Activated T-cell treated with anti-CD3 and anti-CD28 coated beads, Interleukin-2, amount 50 U/mL, for 72 hours (primary cell): ENCODE measurements at regions not wholly inside any gene's neighbourhood (a gene's known extent, or its start where the extent isn't known, plus 50 kb on each side); places are given as distances from the start of the nearest gene placed in this dataset.

Experiments used
- ATAC-seq, 2 donors: fragments of 150-1000 bp; cut with Tn5 transposase; replicated peaks in 1 of 2; 2 replicates each; pipeline ENCODE4 v1.10.0; 2021; ENCODE audit warnings: moderate library complexity in 2 of 2, mild to moderate bottlenecking in 1 of 2
- DNase-seq, 2 donors: peaks; one replicate each; pipeline ENCODE4 v3.0.0; 2021 to 2022; ENCODE audit warnings: mixed read lengths in 1 of 2
- H3K27ac Mint-ChIP-seq: one replicate; pipeline ENCODE4 v1.8.0; 2022; ENCODE audit warnings: mild to moderate bottlenecking, moderate library complexity, mixed read lengths
- H3K27me3 Mint-ChIP-seq: one replicate; pipeline ENCODE4 v1.8.0; 2022; ENCODE audit warnings: low read depth, mixed read lengths
- H3K36me3 Mint-ChIP-seq, 2 donors: one replicate each; pipeline ENCODE4 v1.8.0; 2022; ENCODE audit warnings: mixed read lengths in 2 of 2, mild to moderate bottlenecking in 1 of 2; ENCODE audit not compliant: insufficient read depth in 2 of 2
- H3K4me1 Mint-ChIP-seq: one replicate; pipeline ENCODE4 v1.8.0; 2022; ENCODE audit warnings: low read depth, mixed read lengths
- H3K4me3 Mint-ChIP-seq, 2 donors: one replicate each; pipeline ENCODE4 v1.8.0; 2022; ENCODE audit warnings: mild to moderate bottlenecking in 2 of 2, mixed read lengths in 2 of 2, moderate library complexity in 2 of 2
- H3K9me3 Mint-ChIP-seq, 2 donors: one replicate each; pipeline ENCODE4 v1.8.0; 2022; ENCODE audit warnings: mixed read lengths in 2 of 2

DNA sequence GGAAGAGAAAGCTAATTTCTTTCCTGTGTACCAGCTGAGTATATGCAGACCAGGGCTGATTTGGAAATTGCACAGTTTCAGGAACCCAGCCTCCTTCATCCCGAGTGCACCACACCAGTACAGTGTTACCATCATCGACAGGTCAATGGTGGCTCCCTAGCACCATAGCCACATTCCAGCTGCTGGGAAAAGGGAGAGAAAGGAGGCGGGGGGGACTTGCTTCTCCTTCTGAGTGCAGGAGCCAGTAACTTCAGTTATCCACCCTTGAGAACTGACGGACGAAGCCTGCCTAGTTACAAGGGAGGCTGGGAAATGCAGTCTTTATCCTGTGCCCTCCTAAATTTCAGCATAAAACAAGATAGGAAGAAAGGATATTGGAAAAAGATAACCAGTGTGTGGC lies 129.7 kb upstream of the PRICKLE2 start:
- Mint-ChIP-seq H3K4me1 (peaks cover 4% of the 10 kb centered on the region), H3K4me3 (peak overlapping the region in 1 of 2 donors; percentile 40), H3K27me3 (no peaks in the 10 kb centered on the region), H3K27ac (no peak overlapping the region), H3K9me3 (no peaks in the 10 kb centered on the region), H3K36me3 (no peaks in the 10 kb centered on the region)
- DNase-seq: no peak
- no peak for ATAC-seq

GRCh38 chr3:64354221-64354620 lies 129.0 kb upstream of the PRICKLE2 start:
- no peak overlapping the region for H3K27ac Mint-ChIP-seq
- H3K27me3 Mint-ChIP-seq: no peaks in the 10 kb centered on the region
- H3K4me1 Mint-ChIP-seq: peaks cover 4% of the 10 kb centered on the region
- no peaks in the 10 kb centered on the region for H3K36me3 Mint-ChIP-seq
- ATAC-seq (no peak), DNase-seq (no peak)
- H3K9me3 Mint-ChIP-seq: no peaks in the 10 kb centered on the region
- H3K4me3 Mint-ChIP-seq: no peak overlapping the region

DNA sequence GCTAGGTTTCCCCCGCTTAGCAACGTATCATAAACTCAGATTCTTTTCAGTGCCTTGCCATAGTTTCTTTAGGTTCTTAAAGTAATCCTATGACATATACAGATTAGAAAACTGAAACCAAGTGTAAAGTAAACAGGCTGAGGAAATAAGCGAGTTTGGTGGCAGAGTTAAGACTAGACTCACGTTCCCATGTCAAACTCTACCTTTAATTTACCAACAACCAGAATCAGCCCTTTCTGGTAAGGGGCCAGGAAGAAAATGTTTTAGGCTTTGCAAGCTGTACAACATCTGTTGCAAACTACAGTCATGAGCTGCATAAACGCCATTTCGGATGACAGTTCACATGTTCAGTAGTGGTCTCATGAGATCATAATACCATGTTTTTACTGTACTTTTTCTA lies 128.0 kb upstream of the PRICKLE2 start:
- Mint-ChIP-seq H3K36me3 (no peaks in the 10 kb centered on the region), H3K4me1 (peaks cover 4% of the 10 kb centered on the region), H3K27me3 (no peaks in the 10 kb centered on the region), H3K4me3 (no peak overlapping the region), H3K27ac (no peak overlapping the region), H3K9me3 (no peaks in the 10 kb centered on the region)
- DNase-seq (no peak), ATAC-seq (no peak)

GRCh38 chr3:64352639-64352992 lies 127.3 kb upstream of the PRICKLE2 start:
- no peak for ATAC-seq
- H3K4me1 Mint-ChIP-seq: peaks cover 4% of the 10 kb centered on the region
- no peaks in the 10 kb centered on the region for H3K9me3 Mint-ChIP-seq
- H3K27me3 Mint-ChIP-seq: no peaks in the 10 kb centered on the region
- no peak overlapping the region for H3K4me3 Mint-ChIP-seq
- no peak overlapping the region for H3K27ac Mint-ChIP-seq
- no peaks in the 10 kb centered on the region for H3K36me3 Mint-ChIP-seq
- DNase-seq: no peak

DNA sequence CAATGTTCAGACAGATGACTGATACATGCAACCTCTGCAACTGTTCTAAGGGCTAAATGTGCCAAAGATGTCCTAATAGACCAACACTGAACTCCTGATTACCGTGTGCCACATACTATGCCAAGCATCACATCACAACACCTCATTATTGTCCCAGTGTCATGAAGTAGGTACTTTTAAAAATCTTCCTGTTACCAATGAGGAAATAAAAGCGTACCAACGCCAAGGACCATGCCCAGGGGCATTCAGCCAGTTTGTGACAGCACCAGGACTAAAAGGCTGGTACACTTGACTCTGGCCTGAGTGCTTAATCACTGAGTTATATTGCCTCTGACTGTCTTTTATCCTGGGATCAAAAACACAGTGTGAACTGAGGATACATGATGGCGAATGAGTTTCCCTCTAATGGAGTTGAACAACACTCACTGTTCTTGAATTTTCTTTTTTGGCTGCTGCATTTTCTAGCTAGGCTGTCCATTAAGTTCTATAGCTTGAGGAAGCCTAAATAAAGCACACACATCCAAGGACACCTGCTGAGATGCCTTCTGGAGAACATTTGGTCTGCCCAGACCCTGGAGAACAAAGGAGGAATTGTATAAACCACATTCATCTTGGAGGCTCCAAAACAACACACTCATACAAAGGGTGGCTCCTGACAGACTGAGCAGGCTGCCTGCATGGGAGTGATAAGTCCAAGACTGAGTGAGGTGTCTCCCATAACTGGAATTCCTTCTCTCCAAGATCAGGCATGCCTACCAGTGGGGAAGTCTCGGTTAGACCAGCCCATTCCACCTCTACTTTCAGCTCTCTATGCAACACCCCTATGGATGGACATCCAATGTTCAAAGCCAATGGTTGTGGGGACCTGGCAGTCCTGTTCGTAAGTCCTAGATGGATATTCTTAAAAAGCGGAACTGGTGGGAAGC lies 126.7 kb upstream of the PRICKLE2 start:
- H3K4me1 Mint-ChIP-seq: peaks cover 4% of the 10 kb centered on the region
- no peak for DNase-seq

DNA sequence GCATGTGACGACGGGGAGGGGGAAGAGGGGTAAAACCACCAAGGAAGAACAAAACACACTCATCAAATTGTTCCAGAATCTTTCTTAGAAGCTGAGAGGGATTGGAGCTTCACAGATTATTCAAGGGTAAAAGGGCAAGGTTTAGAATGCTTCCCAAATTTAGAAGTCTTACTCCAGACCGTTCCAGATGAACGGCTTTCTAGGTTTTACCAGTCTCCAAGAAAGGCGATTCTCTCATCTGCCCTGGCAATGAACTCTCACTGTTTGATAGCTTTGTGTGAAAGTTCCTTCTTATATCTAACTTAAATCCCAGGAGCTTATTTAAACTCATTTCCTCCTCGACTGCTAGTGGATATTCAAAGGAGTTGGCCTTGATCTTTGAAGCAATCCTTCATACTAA lies 124.3 kb upstream of the PRICKLE2 start:
- no peak overlapping the region for H3K4me3 Mint-ChIP-seq

More for the DNA sequence above, 126.7 kb upstream of the PRICKLE2 start:
- no peaks in the 10 kb centered on the region for H3K27me3 Mint-ChIP-seq
- no peak for ATAC-seq
- H3K4me3 Mint-ChIP-seq: no peak overlapping the region
- no peaks in the 10 kb centered on the region for H3K36me3 Mint-ChIP-seq
- H3K27ac Mint-ChIP-seq: no peak overlapping the region
- no peaks in the 10 kb centered on the region for H3K9me3 Mint-ChIP-seq

GRCh38 chr3:64345371-64345770 lies 120.1 kb upstream of the PRICKLE2 start:
- Mint-ChIP-seq H3K36me3 (no peaks in the 10 kb centered on the region), H3K9me3 (no peaks in the 10 kb centered on the region), H3K27ac (no peak overlapping the region), H3K4me1 (no peaks in the 10 kb centered on the region), H3K4me3 (no peak overlapping the region), H3K27me3 (peaks cover 21% of the 10 kb centered on the region)
- DNase-seq (no peak), ATAC-seq (no peak)

More for the DNA sequence above, 124.3 kb upstream of the PRICKLE2 start:
- Mint-ChIP-seq H3K9me3 (no peaks in the 10 kb centered on the region), H3K36me3 (no peaks in the 10 kb centered on the region), H3K27ac (no peak overlapping the region), H3K4me1 (no peaks in the 10 kb centered on the region), H3K27me3 (peaks cover 16% of the 10 kb centered on the region)
- no peak for ATAC-seq
- no peak for DNase-seq

- no peak for DNase-seq
- H3K27ac Mint-ChIP-seq: no peak overlapping the region
- H3K36me3 Mint-ChIP-seq: no peaks in the 10 kb centered on the region
- no peak for ATAC-seq
- no peaks in the 10 kb centered on the region for H3K9me3 Mint-ChIP-seq
- H3K4me1 Mint-ChIP-seq: no peaks in the 10 kb centered on the region
- no peak overlapping the region for H3K4me3 Mint-ChIP-seq
- peaks cover 21% of the 10 kb centered on the region for H3K27me3 Mint-ChIP-seq
Measured at GRCh38 chr3:64344721-64345207, 119.5 kb upstream of the PRICKLE2 start.

- H3K27ac Mint-ChIP-seq: no peak overlapping the region
- no peaks in the 10 kb centered on the region for H3K4me1 Mint-ChIP-seq
- H3K9me3 Mint-ChIP-seq: no peaks in the 10 kb centered on the region
- ATAC-seq (no peak), DNase-seq (no peak)
- H3K4me3 Mint-ChIP-seq: no peak overlapping the region
- H3K27me3 Mint-ChIP-seq: peaks cover 21% of the 10 kb centered on the region
- no peaks in the 10 kb centered on the region for H3K36me3 Mint-ChIP-seq
Measured at GRCh38 chr3:64343689-64344430, 118.6 kb upstream of the PRICKLE2 start.

DNA sequence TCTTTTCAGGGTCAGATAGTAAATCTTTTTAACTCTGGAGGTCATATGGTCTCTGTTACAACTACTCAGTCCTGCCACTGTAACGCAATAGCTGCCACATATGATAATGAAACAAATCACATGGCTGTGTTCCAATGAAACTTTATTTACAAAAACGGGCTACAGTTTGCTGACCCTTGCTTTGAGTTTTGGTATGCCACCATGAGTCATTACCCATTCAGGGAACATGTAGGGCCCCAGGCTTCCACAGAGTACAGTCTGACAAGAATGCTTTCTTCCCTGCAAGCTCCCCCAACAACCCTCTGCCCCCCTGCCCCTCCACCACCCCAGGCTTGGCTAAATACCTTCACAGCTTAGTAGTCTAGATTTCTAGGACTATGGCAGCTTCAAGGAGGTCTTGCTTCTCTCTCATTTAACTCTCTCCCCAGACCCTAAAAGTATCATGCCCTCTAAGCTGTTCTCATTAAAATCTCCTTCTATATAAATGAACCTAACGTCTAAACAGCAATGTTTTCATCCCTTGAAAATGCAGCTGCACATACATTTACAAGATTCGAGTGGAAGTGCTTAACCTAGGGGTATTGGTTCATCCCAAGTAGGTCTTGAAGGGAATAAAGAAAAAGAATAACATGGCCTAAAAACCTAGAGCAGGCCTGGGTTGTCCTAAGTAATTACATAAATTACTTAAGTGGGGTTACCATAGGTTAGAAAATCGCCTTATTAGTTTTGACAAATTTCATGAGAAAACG lies 117.8 kb upstream of the PRICKLE2 start:
- no peaks in the 10 kb centered on the region for H3K4me1 Mint-ChIP-seq
- H3K4me3 Mint-ChIP-seq: no peak overlapping the region
- H3K27ac Mint-ChIP-seq: no peak overlapping the region
- H3K27me3 Mint-ChIP-seq: peaks cover 21% of the 10 kb centered on the region
- no peaks in the 10 kb centered on the region for H3K9me3 Mint-ChIP-seq
- ATAC-seq (no peak), DNase-seq (no peak)
- H3K36me3 Mint-ChIP-seq: no peaks in the 10 kb centered on the region

DNA sequence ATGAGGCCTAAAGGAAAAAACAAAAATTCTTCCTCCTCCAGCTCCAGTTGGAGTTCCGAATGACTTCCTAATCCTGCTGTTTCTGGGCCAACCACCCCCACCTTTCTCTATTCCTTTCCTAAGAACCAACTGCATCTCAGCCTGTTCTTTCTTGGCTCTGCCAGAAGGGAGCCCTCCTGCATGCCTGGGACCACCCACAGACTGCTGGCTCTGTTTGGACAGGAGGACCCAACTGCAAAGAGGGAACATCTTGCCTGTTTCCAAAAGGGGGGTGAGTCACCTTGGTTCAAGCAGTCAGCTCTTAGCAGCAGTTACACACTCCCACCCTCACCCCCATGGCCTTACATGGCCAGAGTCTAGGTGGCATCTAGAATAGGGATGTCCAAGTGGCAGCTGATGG lies 116.0 kb upstream of the PRICKLE2 start:
- Mint-ChIP-seq H3K27ac (no peak overlapping the region), H3K4me1 (no peaks in the 10 kb centered on the region), H3K4me3 (no peak overlapping the region), H3K9me3 (peaks cover 0 to 2% of the 10 kb centered on the region in 2 donors), H3K27me3 (peaks cover 17% of the 10 kb centered on the region), H3K36me3 (no peaks in the 10 kb centered on the region)
- ATAC-seq (no peak), DNase-seq (no peak)

- ATAC-seq (no peak), DNase-seq (no peak)
- no peak overlapping the region for H3K4me3 Mint-ChIP-seq
- no peaks in the 10 kb centered on the region for H3K36me3 Mint-ChIP-seq
- no peak overlapping the region for H3K27ac Mint-ChIP-seq
- peaks cover 0 to 2% of the 10 kb centered on the region in 2 donors for H3K9me3 Mint-ChIP-seq
- peaks cover 11% of the 10 kb centered on the region for H3K27me3 Mint-ChIP-seq
- no peaks in the 10 kb centered on the region for H3K4me1 Mint-ChIP-seq
Measured at GRCh38 chr3:64340641-64341101, 115.4 kb upstream of the PRICKLE2 start.

DNA sequence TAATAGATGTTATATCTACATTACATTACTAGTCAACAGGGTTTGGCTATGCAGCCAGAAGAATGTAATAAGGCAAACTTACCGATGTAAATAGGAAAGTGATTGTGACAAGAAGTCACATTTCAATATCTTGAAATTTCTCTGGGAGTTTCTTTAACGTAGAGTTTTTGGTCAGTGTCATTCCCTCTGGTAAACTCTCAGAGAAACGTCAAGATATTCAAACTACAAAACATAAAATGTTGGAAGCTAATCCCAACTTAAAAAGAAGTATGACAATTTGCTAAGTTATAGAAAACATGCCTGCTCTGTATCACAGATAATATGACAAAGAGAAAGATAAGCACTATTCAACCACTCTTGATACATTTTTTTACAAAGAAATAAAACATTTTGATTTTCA lies 111.2 kb upstream of the PRICKLE2 start:
- H3K4me3 Mint-ChIP-seq: no peak overlapping the region
- peaks cover 7% of the 10 kb centered on the region for H3K27me3 Mint-ChIP-seq
- ATAC-seq (no peak), DNase-seq (no peak)
- peaks cover 0 to 2% of the 10 kb centered on the region in 2 donors for H3K9me3 Mint-ChIP-seq
- H3K27ac Mint-ChIP-seq: no peak overlapping the region
- H3K4me1 Mint-ChIP-seq: no peaks in the 10 kb centered on the region
- no peaks in the 10 kb centered on the region for H3K36me3 Mint-ChIP-seq
